ENCODE measurements at regions not wholly inside any gene's neighbourhood (a gene's known extent, or its start where the extent isn't known, plus 50 kb on each side); places are given as distances from the start of the nearest gene placed in this dataset.

- TF ChIP-seq MYBL2 (IDR thresholded peaks at IDR 0.05; ENCODE audit: low read depth) (no peak), MYBL2 (CRISPR knock-in tag; IDR thresholded peaks at IDR 0.05; ENCODE audit: borderline replicate concordance) (no peak), PKNOX1 (IDR thresholded peaks at IDR 0.05) (no peak), TEAD4 (IDR thresholded peaks at IDR 0.05; ENCODE audit: low read length) (no peak), TEAD4 (CRISPR knock-in tag; IDR thresholded peaks at IDR 0.05; ENCODE audit: borderline replicate concordance) (no peak), RERE (CRISPR knock-in tag; IDR thresholded peaks at IDR 0.05; ENCODE audit: borderline replicate concordance) (no peak), ZNF280B (CRISPR knock-in tag; IDR thresholded peaks at IDR 0.05) (no peak), EZH2 (IDR thresholded peaks at IDR 0.05; ENCODE audit: borderline replicate concordance, low read depth, low read length) (no peak), SIN3A (IDR thresholded peaks at IDR 0.05; ENCODE audit: borderline replicate concordance in 2 of 2, control insufficient read depth in 1 of 2, low read depth in 2 of 2, low read length in 2 of 2) (no peak), ZBED1 (IDR thresholded peaks at IDR 0.05) (no peak), DPF2 (IDR thresholded peaks at IDR 0.05) (no peak), RHOXF2B (CRISPR knock-in tag; conservative IDR thresholded peaks at IDR 0.05) (no peak), ZFPM2 (CRISPR knock-in tag; IDR thresholded peaks at IDR 0.05) (no peak), ZEB2 (IDR thresholded peaks at IDR 0.05) (no peak), ZBTB26 (CRISPR knock-in tag; IDR thresholded peaks at IDR 0.05) (no peak)
Observed at GRCh38 chr2:225236769-225237323, 162.7 kb upstream of the NYAP2 start.
